Activated B cell treated with CpG ODN at 0.5 μM for 24 hours (primary cell): ENCODE measurements at regions not wholly inside any gene's neighbourhood (a gene's known extent, or its start where the extent isn't known, plus 50 kb on each side); places are given as distances from the start of the nearest gene placed in this dataset.

Experiments used
- ATAC-seq: fragments of 200-7000 bp; cut with Tn5 transposase; one replicate; pipeline ENCODE4 v1.10.0; 2021; ENCODE audit warnings: low read depth, mild to moderate bottlenecking, moderate library complexity
- CTCF ChIA-PET: fragments of 350-600 bp; sonication (Branson Sonifier 250); formaldehyde crosslinking; loops from one replicate; lab custom pipeline; 2021; ENCODE audit warnings: antibody characterized with exemption; lab: Charles Lee
- POLR2A ChIA-PET: fragments of 350-600 bp; sonication (Branson Sonifier 250); formaldehyde crosslinking; loops from one replicate; lab custom pipeline; 2021; ENCODE audit warnings: antibody characterized with exemption; lab: Charles Lee
- DNase-seq: peaks from one replicate; pipeline ENCODE4 v3.0.0; 2022
- H3K27ac Mint-ChIP-seq: one replicate; pipeline ENCODE4 v1.8.0; 2020; ENCODE audit warnings: mixed read lengths
- H3K27me3 Mint-ChIP-seq: one replicate; pipeline ENCODE4 v1.8.0; 2021; ENCODE audit warnings: mixed read lengths
- H3K36me3 Mint-ChIP-seq: one replicate; pipeline ENCODE4 v1.8.0; 2021; ENCODE audit warnings: low read depth, mixed read lengths
- H3K4me1 Mint-ChIP-seq: one replicate; pipeline ENCODE4 v1.8.0; 2021; ENCODE audit warnings: mixed read lengths
- H3K4me3 Mint-ChIP-seq: one replicate; pipeline ENCODE4 v1.8.0; 2020; ENCODE audit warnings: mild to moderate bottlenecking, mixed read lengths
- H3K9me3 Mint-ChIP-seq: one replicate; pipeline ENCODE4 v1.8.0; 2020; ENCODE audit warnings: mixed read lengths
- intact Hi-C: fragments of 100-400 bp; cut with micrococcal nuclease; formaldehyde crosslinking; loops from one replicate; pipeline ENCODE4 v1.15.1; 2024
- TF ChIP-seq, protein P1 (sequence below): fragments of 200-600 bp; IDR thresholded peaks from one replicate; pipeline ENCODE4 v1.8.0; 2022; ENCODE audit warnings: antibody characterized with exemption, mild to moderate bottlenecking

DNA sequence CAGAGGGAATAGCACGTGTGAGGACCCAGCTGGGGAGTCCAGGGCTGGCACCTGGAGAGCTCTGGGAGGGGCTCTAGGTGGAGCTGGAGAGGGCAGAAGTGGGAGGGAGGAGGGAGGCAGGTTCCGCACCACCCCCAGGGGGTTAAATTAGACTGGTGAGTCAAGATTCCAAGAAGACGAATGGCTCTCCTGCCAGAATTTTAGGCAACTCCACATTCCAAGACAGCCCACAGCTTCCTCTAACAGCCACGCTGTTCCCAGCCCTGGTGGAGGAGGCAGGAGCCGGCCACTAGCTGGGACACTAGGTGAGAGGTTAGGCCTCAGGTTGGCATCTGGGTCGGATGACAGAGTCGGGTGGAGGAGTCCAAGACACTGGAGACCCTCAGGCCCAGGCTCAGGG is 60.2 kb downstream of the TFAP2C start:
- Mint-ChIP-seq H3K27me3 (peaks cover 4% of the 10 kb centered on the region), H3K4me3 (no peak overlapping the region), H3K36me3 (no peaks in the 10 kb centered on the region), H3K4me1 (no peaks in the 10 kb centered on the region), H3K9me3 (no peaks in the 10 kb centered on the region), H3K27ac (no peak overlapping the region)
- ATAC-seq (no peak), DNase-seq (no peak)
- ChIA-PET POLR2A (no interaction called here), CTCF (no interaction called here)
- TF ChIP-seq, protein P1, sequence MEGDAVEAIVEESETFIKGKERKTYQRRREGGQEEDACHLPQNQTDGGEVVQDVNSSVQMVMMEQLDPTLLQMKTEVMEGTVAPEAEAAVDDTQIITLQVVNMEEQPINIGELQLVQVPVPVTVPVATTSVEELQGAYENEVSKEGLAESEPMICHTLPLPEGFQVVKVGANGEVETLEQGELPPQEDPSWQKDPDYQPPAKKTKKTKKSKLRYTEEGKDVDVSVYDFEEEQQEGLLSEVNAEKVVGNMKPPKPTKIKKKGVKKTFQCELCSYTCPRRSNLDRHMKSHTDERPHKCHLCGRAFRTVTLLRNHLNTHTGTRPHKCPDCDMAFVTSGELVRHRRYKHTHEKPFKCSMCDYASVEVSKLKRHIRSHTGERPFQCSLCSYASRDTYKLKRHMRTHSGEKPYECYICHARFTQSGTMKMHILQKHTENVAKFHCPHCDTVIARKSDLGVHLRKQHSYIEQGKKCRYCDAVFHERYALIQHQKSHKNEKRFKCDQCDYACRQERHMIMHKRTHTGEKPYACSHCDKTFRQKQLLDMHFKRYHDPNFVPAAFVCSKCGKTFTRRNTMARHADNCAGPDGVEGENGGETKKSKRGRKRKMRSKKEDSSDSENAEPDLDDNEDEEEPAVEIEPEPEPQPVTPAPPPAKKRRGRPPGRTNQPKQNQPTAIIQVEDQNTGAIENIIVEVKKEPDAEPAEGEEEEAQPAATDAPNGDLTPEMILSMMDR = no peak
- intact Hi-C loops = no loop called here

DNA sequence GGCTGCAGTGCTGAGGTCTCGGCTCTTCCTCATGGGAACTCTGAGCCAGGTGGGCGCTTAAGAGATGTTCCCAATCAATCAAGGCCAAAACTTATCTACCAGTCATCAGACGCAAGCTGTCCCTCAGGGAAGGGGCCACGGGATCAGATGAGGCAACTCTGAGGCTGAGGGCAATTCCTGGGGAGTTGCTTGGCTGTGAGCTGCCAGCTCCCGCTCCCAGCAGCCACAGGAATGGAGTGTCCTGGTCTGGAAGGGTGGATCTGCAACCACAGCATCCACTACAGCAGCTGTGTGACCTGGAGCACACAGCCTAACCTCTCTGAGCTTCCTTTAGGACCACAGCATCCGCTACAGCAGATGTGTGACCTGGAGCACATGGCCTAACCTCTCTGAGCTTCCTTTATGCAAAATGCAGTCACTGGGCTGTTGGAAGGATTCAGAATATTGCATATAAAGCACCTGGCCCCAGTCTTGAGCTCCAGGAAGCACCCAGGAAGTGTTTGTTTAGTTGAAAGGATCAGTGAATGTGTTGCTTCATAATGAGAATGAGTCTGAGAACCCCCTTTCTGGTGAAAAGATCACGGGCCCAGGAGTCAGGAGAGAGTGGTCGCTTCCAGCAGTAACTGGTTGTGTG is 60.9 kb downstream of the TFAP2C start:
- Mint-ChIP-seq H3K27me3 (peaks cover 4% of the 10 kb centered on the region), H3K36me3 (no peaks in the 10 kb centered on the region), H3K9me3 (no peaks in the 10 kb centered on the region), H3K27ac (no peak overlapping the region), H3K4me3 (no peak overlapping the region), H3K4me1 (no peaks in the 10 kb centered on the region)
- TF ChIP-seq, protein P1 = no peak
- DNase-seq (no peak), ATAC-seq (no peak)
- CTCF ChIA-PET = no interaction called here
- intact Hi-C loops = no loop called here
- POLR2A ChIA-PET = no interaction called here

DNA sequence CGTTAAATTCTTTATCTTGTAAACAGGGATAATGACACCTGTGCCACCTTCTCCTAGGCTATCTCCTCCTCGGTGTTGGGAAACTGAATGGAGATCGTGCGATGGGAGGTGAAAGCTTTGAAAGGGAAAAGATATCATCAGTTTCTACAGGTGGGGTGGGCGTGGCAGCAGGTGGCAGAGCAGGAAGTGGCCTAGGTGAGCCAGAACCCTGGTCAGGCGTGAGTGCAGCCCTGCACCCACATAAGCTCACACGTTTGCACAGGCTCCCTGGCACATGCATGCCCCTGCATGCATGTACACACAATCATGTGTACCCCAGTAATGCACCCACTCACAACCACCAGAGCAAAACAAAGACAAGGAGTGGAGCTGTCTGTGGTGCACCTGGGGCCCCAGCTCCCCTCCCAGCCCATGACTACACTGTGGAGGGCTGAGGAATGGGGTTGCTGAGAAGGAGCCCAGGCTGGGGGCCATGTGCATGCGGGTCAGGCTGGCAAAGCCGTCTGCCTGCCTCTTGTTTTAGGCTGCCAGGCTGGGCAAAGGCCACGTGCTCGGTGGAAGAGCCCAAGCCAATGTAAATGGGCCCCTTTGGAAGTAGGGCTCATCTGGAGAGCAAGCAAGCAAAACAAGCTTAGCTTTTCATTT is 61.5 kb downstream of the TFAP2C start:
- no peaks in the 10 kb centered on the region for H3K4me1 Mint-ChIP-seq

DNA sequence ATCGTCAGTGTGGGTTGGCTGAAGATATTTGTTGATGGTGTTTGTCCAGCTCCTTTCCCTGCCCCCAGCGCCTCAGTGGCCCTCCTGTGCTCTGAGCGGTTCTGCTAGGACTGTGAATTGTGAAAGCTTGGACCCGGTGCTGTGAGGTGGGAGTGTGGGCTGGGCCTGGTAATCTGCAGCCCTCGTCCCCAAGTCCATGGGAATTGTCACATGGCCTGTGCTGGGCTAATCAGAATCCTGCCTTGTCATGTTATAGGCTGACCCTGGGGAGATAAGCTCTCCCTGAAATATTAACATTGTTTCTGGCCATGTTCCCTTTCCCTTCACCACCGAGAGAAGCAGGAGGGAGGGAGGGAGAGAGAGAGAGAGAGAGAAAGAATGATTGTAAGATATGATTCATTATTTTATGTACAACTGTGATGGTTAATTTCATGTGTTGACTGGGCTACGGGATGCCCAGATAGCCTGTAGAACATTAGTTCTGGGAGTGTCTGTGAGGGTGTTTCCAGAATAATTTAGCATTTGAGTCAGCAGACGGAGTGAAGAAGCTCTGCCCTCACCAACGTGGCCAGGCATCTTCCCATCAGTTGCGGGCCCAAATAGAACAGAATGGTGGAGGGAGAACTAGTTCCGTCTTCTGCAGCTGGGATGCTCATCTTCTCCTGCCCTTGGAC is 62.4 kb downstream of the TFAP2C start:
- Mint-ChIP-seq H3K36me3 (no peaks in the 10 kb centered on the region), H3K4me1 (no peaks in the 10 kb centered on the region)
- CTCF ChIA-PET = interaction anchor here (0.6 kb wide), 1 partner anchor 668 kb away, joined by 3 read pairs; no protein-coding TSS in a partner anchor

More for the DNA sequence above, 61.5 kb downstream of the TFAP2C start:
- Mint-ChIP-seq H3K27ac (no peak overlapping the region), H3K9me3 (no peaks in the 10 kb centered on the region), H3K36me3 (no peaks in the 10 kb centered on the region), H3K4me3 (no peak overlapping the region), H3K27me3 (peaks cover 4% of the 10 kb centered on the region)
- TF ChIP-seq, protein P1 = no peak
- CTCF ChIA-PET = no interaction called here
- ATAC-seq = no peak
- no peak for DNase-seq
- POLR2A ChIA-PET = no interaction called here
- intact Hi-C loops = no loop called here

DNA sequence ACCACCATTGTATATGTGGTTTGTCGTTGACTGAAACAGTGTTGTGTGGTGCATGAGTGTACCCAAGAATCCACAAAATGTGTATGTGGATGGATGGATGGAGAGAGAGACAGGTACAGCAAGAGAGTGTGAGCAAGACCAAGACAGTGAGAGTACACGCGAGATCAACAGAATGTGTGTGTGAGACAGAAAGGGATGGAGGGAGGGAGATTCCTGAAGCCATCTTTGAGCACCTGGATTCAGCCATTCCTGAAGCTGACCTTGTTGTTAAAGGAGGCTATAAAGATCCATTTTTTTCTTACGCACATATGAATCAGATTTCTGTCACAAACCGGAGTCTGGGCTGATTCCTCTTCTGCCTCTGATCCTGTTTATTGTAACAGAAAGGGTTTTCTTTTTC is 64.1 kb downstream of the TFAP2C start:
- no peak overlapping the region for H3K4me3 Mint-ChIP-seq
- TF ChIP-seq, protein P1 = no peak
- ChIA-PET CTCF (no interaction called here), POLR2A (no interaction called here)
- H3K27me3 Mint-ChIP-seq = peaks cover 4% of the 10 kb centered on the region
- no peaks in the 10 kb centered on the region for H3K9me3 Mint-ChIP-seq
- ATAC-seq = no peak
- H3K27ac Mint-ChIP-seq = no peak overlapping the region
- H3K4me1 Mint-ChIP-seq = no peaks in the 10 kb centered on the region
- no peaks in the 10 kb centered on the region for H3K36me3 Mint-ChIP-seq
- no peak for DNase-seq
- intact Hi-C loops = no loop called here

More for the DNA sequence above, 62.4 kb downstream of the TFAP2C start:
- Mint-ChIP-seq H3K27ac (no peak overlapping the region), H3K27me3 (peaks cover 4% of the 10 kb centered on the region), H3K9me3 (no peaks in the 10 kb centered on the region), H3K4me3 (no peak overlapping the region)
- DNase-seq (no peak), ATAC-seq (no peak)
- POLR2A ChIA-PET = no interaction called here
- TF ChIP-seq, protein P1 = no peak
- intact Hi-C loops = no loop called here
